Left renal cortex interstitium (tissue), 4 donors: ENCODE measurements at regions not wholly inside any gene's neighbourhood (a gene's known extent, or its start where the extent isn't known, plus 50 kb on each side); places are given as distances from the start of the nearest gene placed in this dataset.

Experiments used
- DNase-seq, 4 donors: peaks; one replicate each; pipeline ENCODE4 v3.0.0-alpha.2; 2013; ENCODE audit warnings: low read depth in 4 of 4, low spot score in 2 of 4, missing footprints in 1 of 4

DNA sequence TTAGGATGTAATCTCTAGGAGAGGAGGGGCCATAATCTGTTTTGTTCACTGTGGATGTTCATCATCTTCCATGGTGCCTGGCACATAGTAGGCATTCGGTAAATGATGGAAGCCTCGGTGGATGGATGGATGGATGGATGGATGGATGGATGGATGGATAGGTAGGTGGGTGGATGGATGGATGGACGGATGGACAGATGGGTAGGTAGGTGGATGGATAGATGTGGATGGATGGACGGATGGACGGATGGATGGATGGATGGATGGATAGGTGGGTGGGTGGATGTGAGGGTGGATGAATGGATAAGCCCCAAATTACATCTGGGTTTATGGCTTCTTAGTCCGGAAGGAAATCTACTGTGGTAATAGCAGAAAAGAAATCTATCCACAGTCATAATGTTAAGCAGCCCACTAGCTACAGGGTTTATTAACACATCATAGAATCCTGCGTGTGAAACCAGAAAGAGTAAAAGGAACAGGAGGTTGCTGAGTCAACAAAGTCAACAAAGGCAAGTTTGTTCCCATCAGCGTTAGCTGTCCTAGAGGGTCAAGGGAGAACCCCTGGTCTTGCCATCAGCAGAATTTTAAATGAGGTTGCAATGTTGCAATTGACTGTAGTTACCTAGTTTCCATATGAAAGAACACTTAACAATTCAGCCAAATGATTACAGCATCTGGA, 82.8 kb downstream of the C11orf91 start:
- no peak for DNase-seq

DNA sequence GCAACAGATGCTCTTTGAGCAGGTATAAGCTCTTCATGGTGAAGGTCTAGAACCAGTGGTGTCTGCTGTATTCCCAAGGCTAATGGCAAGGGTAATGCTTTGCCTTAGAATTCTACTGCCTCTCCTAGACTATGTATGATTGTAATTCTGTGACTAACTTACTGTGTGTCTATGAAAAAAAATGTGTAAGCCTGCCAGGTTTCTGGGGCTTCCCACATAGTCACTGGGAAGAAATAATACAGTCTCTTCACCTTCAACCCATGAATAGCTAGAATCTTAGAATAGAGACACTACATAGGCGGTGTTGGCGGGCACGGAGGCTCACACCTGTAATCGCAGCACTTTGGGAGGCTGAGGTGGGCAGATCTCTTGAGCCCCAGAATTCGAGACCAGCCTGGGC, 84.1 kb downstream of the C11orf91 start:
- no peak for DNase-seq

DNA sequence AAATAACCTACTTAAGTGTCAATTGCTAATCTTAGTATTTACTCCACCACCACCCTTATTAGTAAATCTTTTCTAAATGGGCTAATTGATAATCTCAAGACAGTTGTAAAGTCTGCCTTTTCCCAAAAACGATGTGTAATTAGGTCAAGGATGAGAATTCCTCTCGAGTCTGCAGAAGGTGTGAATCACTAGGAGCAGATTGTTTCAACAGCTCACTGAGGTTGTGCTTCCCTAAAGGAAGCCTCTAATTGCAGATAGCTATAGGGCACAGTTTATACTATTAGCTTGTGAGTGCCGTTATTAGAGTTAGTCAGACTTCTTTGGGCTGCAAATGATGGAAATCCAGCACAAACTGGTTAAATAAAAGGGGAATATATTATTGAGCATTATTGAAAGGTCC, 84.9 kb downstream of the C11orf91 start:
- no peak for DNase-seq

DNA sequence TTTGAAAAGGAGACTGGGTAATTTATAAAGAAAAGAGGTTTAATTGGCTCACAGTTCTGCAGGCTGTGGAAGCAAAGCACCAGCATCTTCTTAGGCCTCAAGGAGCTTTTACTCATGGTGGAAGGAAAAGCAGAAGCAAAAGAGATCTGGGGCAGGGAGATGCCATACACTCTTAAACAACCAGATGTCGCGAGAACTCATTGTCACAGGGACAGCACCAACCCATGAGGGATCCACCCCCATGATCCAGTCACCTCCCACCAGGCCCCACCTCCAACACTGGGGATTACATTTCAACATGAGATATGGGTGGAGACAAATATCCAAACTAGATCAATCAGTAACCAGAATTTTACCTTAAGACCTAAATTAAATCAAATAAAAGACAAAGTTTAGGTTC, 87.2 kb downstream of the C11orf91 start:
- DNase-seq: no peak

DNA sequence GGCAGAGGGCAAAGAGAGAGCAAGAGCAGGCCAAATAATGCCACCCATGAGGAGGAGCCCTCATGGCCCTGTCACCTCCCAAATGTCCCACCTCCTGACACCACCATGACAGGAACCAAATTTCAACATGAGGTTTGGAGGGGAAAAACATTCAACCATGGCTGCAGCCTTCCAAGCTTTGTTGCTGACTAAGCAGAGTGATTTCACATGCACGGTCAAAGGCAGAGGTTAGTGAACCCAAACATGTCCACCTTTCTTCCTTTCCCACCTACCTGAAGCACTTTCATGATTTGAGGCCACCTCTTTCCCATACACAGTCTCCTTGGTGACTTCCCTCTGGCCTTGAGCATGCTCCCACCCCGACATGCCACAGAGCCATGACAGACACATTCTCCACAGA, 89.7 kb downstream of the C11orf91 start:
- DNase-seq: no peak

DNA sequence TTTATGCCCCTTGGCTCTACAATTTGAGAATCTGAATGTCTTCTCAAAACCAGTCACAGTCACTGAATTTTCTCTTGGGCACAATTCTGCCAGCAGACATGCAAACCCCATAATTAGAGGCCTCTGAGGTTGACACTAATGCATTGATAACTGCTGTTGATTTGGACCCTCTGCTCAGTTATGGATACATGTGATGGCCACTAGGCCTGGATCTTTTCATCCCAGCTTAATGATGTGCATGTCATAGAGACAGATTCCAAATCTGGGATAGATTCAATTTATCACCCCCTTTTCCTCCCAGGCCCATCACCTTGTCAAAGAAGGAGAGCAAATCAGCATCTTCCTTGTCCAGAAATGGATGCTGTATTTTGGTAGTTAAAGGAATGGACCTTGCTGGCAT, 92.2 kb downstream of the C11orf91 start:
- no peak for DNase-seq

DNA sequence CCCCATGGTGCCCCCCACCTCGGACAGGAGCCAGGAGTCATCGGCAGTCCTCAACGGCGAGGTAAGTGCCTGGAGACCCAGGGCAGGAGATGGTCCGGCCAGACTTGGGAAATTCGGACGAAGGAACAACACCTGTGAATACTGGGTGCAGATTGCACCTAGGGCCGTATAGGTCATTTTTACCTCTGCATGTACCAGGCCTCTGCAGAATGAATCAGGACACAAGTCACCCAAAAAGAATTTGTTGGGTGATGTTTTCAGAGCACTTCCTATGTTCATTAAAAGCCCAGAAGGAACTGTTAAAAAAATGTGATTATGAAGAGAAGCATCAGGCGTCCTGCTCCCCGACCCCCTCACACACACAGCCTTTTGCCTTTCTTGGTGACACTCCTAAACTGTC, 93.9 kb downstream of the C11orf91 start:
- DNase-seq: no peak

DNA sequence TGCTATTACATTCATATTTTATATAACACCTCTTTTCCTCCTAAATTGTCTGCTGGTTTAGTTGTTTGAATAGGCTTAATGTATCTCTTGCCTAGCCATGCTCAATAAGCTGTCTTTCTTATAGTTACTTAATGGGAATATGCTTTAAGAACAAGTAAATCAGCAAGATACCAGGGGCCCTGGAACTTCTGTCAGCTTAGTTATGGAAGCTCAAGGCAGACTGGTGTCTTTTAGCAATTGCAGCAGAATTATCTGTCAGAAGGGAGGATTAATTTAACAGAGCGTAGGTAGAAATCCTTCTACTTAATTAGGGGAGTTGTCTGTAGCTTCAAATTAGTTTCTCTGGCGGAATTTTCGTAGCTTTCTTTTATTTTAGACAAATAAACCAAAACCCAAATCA, 94.9 kb downstream of the C11orf91 start:
- no peak for DNase-seq

DNA sequence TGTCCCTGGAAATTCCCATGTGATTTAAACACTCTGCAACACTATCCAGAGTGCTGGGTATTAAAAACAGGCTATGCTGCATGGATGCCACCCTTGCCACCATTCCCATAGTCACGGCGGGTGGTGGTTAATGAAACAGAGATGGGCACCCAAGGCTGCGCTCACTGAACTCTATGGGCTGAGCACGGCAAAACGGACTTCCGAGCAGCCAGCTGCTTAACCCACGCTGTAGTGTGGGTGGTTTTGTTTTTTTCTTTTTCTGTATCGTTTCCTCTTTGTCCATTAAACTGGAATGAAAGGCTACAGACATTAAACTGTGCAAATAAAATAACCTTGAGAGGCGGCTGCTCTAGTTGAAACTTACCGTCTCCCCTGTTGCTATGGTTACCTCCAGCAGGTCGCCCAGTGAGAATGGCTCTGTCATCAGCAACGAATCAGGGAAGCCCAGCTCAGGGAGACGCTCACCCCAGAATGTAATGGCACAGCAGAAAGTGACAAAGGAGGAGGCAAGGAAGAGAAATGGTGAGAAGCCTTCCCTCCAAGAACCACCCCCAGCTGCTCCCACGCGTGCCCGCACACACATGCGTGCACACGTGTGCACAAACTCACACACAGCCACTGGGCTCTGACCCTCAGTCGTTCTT, 102.1 kb downstream of the C11orf91 start:
- DNase-seq: no peak

DNA sequence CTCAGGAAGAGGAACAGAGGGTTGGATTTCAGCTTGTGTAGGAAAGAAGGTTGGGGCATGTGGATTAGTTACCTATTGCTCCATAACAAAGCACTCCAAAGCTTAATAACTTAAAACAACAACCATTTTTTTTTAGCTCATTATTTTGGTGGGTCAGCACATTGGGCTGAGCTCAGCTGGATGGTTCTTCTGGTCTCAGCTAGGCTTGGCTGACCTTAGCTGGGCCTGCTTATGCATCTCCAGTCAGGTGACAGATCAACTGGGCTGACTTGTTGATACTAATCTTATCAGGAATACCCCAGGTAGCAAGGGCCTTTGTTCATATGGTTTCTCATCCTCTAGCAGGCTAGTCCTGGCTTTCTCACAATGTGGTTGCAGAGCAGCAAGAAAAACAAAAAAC, 106.4 kb downstream of the C11orf91 start:
- DNase-seq: no peak

DNA sequence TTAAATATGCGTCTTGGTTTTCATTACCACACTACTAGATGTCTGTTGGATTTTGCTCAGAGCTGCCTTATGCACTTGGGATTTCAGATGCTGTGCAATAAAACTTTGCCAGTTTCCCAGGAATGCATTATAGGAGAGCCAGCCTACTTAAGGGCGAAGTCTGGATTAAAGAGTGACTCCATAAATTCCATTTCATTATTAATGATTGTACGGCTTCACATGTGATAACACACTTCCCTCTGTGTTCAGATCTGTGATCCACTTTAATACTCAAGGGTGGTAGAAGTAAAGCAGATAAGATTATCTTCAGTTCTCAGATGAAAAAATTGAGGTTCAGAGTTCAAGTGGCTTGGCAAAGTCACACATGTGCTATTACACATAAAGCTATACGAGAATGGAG, 110.2 kb downstream of the C11orf91 start:
- no peak for DNase-seq

DNA sequence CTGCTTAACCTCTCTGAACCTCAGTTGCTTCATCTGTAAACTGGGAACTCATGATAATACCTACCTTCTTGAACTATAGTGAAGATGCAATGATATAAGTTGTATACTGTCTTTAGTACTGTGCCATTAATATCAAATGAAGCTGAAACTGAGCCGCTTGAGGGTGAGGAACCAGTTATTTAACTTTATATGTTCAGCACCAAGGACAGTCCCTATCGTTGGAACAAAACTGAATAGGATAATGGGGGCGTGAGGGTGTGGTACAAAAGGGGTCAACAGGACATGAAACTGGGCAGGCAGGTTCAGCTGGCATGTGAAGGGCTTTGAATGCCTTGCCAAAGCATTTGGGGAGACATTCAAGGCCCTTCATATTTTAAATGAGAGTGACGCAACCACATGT, 112.6 kb downstream of the C11orf91 start:
- no peak for DNase-seq

DNA sequence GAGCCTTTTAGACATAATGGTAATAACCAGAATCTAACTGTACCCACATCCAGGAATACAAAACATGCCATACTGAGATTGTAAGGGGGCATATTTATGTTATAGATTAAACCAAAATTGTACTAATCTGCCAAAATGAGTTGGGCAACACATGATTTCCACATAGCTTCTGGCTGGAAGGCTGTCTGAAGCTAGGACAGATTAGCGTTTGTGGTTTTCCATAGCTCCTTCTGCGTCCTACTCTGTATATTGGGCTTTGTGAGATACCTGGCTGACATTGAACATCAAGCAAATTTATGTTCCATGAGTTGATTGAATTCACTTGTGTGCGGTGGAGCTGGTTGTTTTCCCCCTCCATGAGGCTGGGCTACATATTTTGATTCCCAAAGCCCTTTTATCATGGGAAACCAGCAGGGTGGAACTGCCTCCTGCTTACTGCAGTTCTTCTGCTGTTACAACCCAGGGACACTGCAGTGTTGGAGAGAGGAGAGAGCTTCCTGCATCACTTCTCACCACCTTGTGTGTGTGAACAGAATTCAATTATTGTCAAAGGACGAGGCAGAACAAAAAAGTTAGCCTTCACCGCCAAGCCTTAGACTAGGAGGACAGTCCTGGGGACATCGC, 114.9 kb downstream of the C11orf91 start:
- DNase-seq: no peak

DNA sequence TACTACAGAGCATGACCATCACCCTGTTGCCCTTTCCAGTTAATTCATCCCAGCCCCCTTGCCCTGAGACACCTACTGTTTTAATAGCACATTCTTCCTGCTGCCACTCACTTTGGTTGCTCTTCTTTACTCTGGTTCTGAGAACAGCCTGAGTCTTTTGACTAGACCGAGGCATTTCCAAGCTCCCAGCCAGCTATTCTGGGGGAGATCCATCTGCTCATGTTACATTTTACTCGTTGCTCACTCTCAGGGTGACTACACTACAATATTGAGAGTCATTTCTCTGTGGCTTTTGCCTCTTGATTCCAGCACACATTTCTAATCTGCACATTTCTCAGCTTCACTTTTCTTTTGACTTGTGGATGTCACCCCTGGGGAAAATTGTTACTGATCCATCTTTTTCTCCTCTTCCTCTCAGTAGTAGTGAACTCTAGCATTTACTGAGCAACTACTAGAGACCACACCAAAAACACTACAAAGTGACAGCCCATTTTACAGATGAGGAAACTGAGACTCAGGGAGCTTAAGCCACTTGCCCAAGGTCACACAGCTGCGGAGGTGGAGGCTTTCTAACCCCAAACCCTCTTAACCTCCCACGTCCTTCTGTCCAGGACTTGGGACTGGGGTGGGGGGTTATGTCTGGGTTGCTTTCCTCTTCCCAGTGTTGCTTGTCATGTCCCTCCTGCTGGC, 117.8 kb downstream of the C11orf91 start:
- DNase-seq: no peak

DNA sequence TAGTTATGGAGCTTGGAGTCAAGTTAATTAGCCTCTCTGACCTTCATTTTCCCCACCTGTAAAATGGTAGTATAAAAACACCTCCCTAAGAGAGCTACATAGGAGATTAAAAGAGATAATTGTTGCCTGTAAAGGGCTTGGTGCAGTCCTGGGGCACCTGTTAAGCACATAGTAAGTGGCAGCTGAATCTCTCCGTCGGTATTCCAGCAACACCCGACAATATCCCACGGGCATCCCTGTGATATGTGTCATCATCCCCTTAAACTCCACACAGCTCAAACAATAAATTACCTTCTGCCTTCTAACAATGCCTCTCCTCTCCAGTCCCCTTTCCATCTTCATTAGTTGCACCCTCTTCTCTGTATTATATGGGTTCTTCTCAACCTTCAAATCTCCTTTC, 121.5 kb downstream of the C11orf91 start:
- DNase-seq: no peak

DNA sequence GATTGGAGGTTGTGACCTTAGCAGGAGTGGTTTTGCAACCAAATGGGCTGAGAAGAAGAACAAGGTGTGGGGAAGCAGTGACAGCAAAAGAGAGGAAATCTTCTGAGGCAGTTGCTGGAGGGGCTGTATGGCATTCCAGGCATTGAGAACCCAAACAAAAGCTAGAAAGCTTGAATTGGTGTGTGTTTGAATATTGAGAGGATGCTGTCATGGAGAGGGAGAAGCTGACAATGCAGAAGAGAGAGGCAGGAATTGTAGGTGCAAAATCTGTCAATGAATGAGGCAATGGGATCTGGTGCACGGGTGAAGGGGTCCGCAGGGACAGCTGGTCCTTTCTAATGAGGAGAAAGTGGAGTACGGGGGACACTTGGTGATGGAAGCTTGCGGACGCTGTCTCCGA, 123.4 kb downstream of the C11orf91 start:
- no peak for DNase-seq

DNA sequence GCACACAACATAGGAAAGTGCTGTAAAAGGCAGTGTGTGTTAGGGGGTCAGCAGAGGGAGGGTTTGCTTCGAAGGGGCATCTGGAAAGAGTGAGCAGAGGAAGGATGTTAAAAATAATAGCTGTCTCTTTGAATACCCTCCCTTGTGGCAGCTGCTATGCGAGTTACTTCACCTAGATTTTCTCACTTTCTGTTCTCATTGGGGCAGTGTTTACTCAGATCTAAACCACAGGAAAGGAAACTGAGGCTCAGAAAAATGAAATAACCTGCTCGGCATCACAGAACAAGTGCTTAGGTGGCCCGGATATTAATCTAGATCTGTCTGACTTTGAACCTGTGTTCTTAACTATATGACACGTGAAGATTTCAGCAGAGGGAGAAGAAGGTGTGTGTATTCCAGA, 125.3 kb downstream of the C11orf91 start:
- no peak for DNase-seq

DNA sequence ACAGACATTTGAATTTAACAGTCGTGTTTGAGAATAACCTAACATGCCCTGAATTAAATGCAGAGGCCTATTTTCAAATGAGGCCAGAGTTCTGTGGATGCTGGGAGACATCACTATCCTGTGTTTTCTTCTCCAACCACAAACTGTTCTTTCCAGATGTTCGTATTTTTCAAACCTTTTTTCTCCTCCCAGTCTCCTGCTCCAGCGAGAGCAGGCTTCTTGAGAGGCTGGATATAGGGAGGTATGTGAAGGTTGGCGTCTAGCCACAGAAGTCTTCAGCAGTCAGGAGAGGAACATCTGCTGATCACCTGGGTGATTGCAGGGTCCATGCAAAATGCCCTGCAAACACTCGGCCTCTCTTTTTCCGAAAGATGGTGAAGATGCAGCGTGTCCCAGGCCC, 126.3 kb downstream of the C11orf91 start:
- no peak for DNase-seq

DNA sequence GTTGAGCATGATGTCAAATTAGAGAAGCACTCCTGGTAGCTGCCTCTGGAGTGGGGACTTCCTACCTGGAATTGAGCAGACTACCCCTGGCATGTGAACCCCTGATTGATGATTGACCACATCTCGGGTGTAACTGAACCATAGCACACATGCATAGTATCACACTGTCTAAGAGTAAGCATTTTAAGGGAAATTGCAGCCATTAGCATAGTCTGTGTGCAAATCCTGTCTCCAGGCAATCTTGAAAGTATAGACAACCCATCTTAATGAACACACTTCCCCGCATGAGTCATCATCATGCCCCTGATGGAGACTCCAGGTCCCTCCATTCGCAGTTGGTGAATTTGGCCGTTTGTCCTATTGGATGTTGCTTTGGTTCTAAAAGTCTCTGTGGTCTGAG, 131.3 kb downstream of the C11orf91 start:
- DNase-seq: no peak

DNA sequence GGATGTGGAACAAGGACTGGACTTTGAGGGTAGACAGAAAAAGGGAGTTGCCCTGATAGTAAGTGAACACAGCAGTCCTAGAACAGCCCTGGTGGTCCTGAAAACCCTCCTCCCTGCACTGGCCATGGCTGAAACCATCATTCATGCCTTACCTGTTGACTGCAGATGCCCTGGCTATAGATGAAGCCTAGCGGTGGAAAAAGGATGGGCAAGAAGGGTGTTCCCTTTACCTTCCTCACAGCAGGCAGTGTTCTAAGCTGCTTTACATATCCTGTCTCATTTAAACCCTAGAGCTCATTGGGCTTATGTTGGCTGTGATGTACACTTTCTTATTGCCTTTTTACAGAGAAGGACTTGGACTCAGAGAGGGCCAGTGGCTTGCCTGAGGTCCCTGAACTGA, 133.6 kb downstream of the C11orf91 start:
- no peak for DNase-seq

DNA sequence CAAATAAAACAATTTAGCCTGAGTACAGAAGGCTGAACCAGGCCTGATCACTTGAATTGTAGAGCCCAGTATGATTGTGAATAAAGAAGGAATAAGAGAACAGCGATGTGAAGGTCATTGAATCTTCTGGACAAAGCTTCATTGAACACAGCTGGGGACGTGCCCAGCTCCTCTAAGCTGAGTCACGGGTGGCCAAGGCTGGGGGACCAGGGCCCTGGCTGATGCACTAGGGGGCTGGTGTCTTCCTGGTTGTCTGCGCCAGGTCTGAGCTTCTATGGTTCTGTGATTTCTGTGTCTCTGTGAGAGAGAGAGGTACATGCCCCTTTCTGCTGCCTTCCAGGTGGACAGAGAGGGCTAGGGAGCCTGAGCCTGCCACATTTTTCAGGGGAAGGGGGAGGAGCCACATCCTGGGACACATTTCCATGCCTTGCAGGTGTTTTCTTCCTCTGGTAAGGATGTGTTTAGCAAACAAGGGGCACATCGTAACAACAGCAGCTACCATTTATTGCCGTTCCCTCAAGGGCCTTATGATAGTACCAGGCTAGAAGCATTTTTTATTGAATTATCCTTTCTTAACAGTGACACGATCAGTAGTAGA, 135.7 kb downstream of the C11orf91 start:
- DNase-seq: no peak
